ENCODE measurements at regions not wholly inside any gene's neighbourhood (a gene's known extent, or its start where the extent isn't known, plus 50 kb on each side); places are given as distances from the start of the nearest gene placed in this dataset.

- Histone ChIP-seq H3K9ac (ENCODE audit: low read length) (no peak overlapping the region), H3K4me2 (ENCODE audit: low read length) (no peak overlapping the region), H3K4me1 (ENCODE audit: insufficient read depth, low read length) (no peaks in the 10 kb centered on the region), H4K20me1 (ENCODE audit: insufficient read depth, low read length) (no peaks in the 10 kb centered on the region), H3K4me3 (ENCODE audit: insufficient read depth, low read depth, low read length) (no peak overlapping the region), H3K36me3 (ENCODE audit: insufficient read depth, low read length) (no peaks in the 10 kb centered on the region), H3K79me2 (ENCODE audit: insufficient read depth, low read length) (no peaks in the 10 kb centered on the region), H2AFZ (ENCODE audit: low read depth, low read length) (no peak overlapping the region), H3K9me3 (ENCODE audit: insufficient read depth, low read depth, low read length) (no peaks in the 10 kb centered on the region), H3K27ac (ENCODE audit: low read depth, low read length) (no peak overlapping the region), H3K27me3 (ENCODE audit: insufficient read depth, low read length) (no peaks in the 10 kb centered on the region)
- no peak for FAIRE-seq
- DNase-seq (ENCODE audit: low read depth), result no peak
- no peak for TF ChIP-seq CTCF (IDR thresholded peaks at IDR 0.05; ENCODE audit: insufficient read depth, low read depth, low read length)
- no peak for TF ChIP-seq EZH2 (IDR thresholded peaks at IDR 0.05; ENCODE audit: insufficient read depth, low read length)
- H3K4me1 Mint-ChIP-seq (ENCODE audit: low read depth, unreplicated experiment), result no peaks in the 10 kb centered on the region
- peaks cover 2% of the 10 kb centered on the region for H3K9me3 Mint-ChIP-seq (ENCODE audit: unreplicated experiment)
- no peaks in the 10 kb centered on the region for H3K27me3 Mint-ChIP-seq (ENCODE audit: low read depth, unreplicated experiment)
- no peaks in the 10 kb centered on the region for H3K36me3 Mint-ChIP-seq (ENCODE audit: low read depth, unreplicated experiment)
- no peak overlapping the region for H3K4me3 Mint-ChIP-seq (ENCODE audit: unreplicated experiment)
- H3K27ac Mint-ChIP-seq (ENCODE audit: unreplicated experiment), result no peak overlapping the region
These were observed 194.2 kb upstream of the NDN start for GRCh38 chr15:23881291-23881690.

GRCh38 chr15:23890218-23890617 is 203.1 kb upstream of the NDN start:
- peaks cover 2% of the 10 kb centered on the region for H3K9me3 Mint-ChIP-seq (ENCODE audit: unreplicated experiment)
- H3K9ac ChIP-seq (ENCODE audit: low read length), result no peak overlapping the region

More at GRCh38 chr15:23890218-23890617, 203.1 kb upstream of the NDN start:
- Mint-ChIP-seq H3K27me3 (ENCODE audit: low read depth, unreplicated experiment) (peaks cover 2% of the 10 kb centered on the region), H3K4me3 (ENCODE audit: unreplicated experiment) (no peak overlapping the region), H3K27ac (ENCODE audit: unreplicated experiment) (no peak overlapping the region), H3K4me1 (ENCODE audit: low read depth, unreplicated experiment) (no peaks in the 10 kb centered on the region), H3K36me3 (ENCODE audit: low read depth, unreplicated experiment) (no peaks in the 10 kb centered on the region)
- Histone ChIP-seq H3K27ac (ENCODE audit: low read depth, low read length) (no peak overlapping the region), H3K4me3 (ENCODE audit: insufficient read depth, low read depth, low read length) (no peak overlapping the region), H2AFZ (ENCODE audit: low read depth, low read length) (no peak overlapping the region), H3K4me2 (ENCODE audit: low read length) (no peak overlapping the region), H3K36me3 (ENCODE audit: insufficient read depth, low read length) (no peaks in the 10 kb centered on the region), H3K9me3 (ENCODE audit: insufficient read depth, low read depth, low read length) (no peaks in the 10 kb centered on the region), H3K4me1 (ENCODE audit: insufficient read depth, low read length) (no peaks in the 10 kb centered on the region), H4K20me1 (ENCODE audit: insufficient read depth, low read length) (no peaks in the 10 kb centered on the region), H3K79me2 (ENCODE audit: insufficient read depth, low read length) (no peaks in the 10 kb centered on the region), H3K27me3 (ENCODE audit: insufficient read depth, low read length) (no peaks in the 10 kb centered on the region)
- FAIRE-seq (no peak), DNase-seq (ENCODE audit: low read depth) (no peak)
- TF ChIP-seq EZH2 (IDR thresholded peaks at IDR 0.05; ENCODE audit: insufficient read depth, low read length) (no peak), CTCF (IDR thresholded peaks at IDR 0.05; ENCODE audit: insufficient read depth, low read depth, low read length) (no peak)
